WTC11 (cell line): ENCODE measurements at regions not wholly inside any gene's neighbourhood (a gene's known extent, or its start where the extent isn't known, plus 50 kb on each side); places are given as distances from the start of the nearest gene placed in this dataset.

Source experiments
- ATAC-seq: fragments of 200-7000 bp; cut with Tn5 transposase; 2 replicates; pipeline ENCODE4 v1.10.0; 2021; ENCODE audit warnings: mild to moderate bottlenecking, moderate library complexity
- CTCF ChIA-PET: fragments of 300-600 bp; sonication (Branson Sonifier 250); formaldehyde crosslinking; loops from one replicate; lab custom pipeline; 2021; ENCODE audit warnings: antibody characterized with exemption; lab: Charles Lee
- POLR2A ChIA-PET: fragments of 350-600 bp; sonication (Branson Sonifier 250); formaldehyde crosslinking; loops from one replicate; lab custom pipeline; 2021; ENCODE audit warnings: antibody characterized with exemption; lab: Charles Lee
- DNase-seq: peaks from one replicate; pipeline ENCODE4 v3.0.0; 2021; ENCODE audit warnings: low spot score
- H3K27ac Mint-ChIP-seq: 2 replicates; pipeline ENCODE4 v1.8.0; 2021; ENCODE audit warnings: mixed read lengths
- H3K27me3 Mint-ChIP-seq: 2 replicates; pipeline ENCODE4 v1.8.0; 2021; ENCODE audit warnings: low read depth, mild to moderate bottlenecking, moderate library complexity, mixed read lengths
- H3K36me3 Mint-ChIP-seq: 2 replicates; pipeline ENCODE4 v1.8.0; 2021; ENCODE audit warnings: mixed read lengths
- H3K4me1 Mint-ChIP-seq: 2 replicates; pipeline ENCODE4 v1.8.0; 2022; ENCODE audit warnings: mixed read lengths
- H3K4me3 Mint-ChIP-seq: 2 replicates; pipeline ENCODE4 v1.8.0; 2021; ENCODE audit warnings: mild to moderate bottlenecking, moderate library complexity, mixed read lengths
- H3K9me3 Mint-ChIP-seq: 2 replicates; pipeline ENCODE4 v1.8.0; 2021; ENCODE audit warnings: mixed read lengths
- ELF4 ChIP-seq: sonication (generic); formaldehyde crosslinking; IDR thresholded peaks from 2 replicates; pipeline ENCODE4 v1.8.1; 2022; ENCODE audit warnings: low read depth, mild to moderate bottlenecking, moderate library complexity, missing genetic modification reagents
- GABPB1 ChIP-seq: sonication (generic); formaldehyde crosslinking; IDR thresholded peaks from 2 replicates; pipeline ENCODE4 v1.8.1; 2023; ENCODE audit warnings: mild to moderate bottlenecking, missing genetic modification reagents
- GRHL2 ChIP-seq: fragments of 250-450 bp; sonication (Bioruptor Pico); IDR thresholded peaks from 2 replicates; pipeline ENCODE4 v1.8.0; 2022; ENCODE audit warnings: mild to moderate bottlenecking, moderate library complexity; ENCODE audit not compliant: insufficient replicate concordance, severe bottlenecking
- MAX ChIP-seq: sonication (generic); formaldehyde crosslinking; IDR thresholded peaks from 2 replicates; pipeline ENCODE4 v1.8.0; 2022; ENCODE audit warnings: mild to moderate bottlenecking, missing genetic modification reagents
- MLX ChIP-seq: sonication (generic); formaldehyde crosslinking; IDR thresholded peaks from 2 replicates; pipeline ENCODE4 v1.8.1; 2023; ENCODE audit warnings: mild to moderate bottlenecking, missing genetic modification reagents, moderate library complexity
- PRRX2 ChIP-seq: fragments of 250-450 bp; sonication (Bioruptor Pico); IDR thresholded peaks from 2 replicates; pipeline ENCODE4 v1.8.0; 2021; ENCODE audit warnings: mild to moderate bottlenecking
- RELA ChIP-seq: sonication (generic); formaldehyde crosslinking; IDR thresholded peaks from 2 replicates; pipeline ENCODE4 v1.8.1; 2022; ENCODE audit warnings: missing genetic modification reagents, mild to moderate bottlenecking, borderline replicate concordance
- SOX15 ChIP-seq: fragments of 250-450 bp; sonication (Bioruptor Pico); IDR thresholded peaks from 2 replicates; pipeline ENCODE4 v1.9.0; 2021; ENCODE audit warnings: mild to moderate bottlenecking
- SP1 ChIP-seq: sonication (generic); formaldehyde crosslinking; conservative IDR thresholded peaks from 2 replicates; pipeline ENCODE4 v1.8.1; 2022; ENCODE audit warnings: missing genetic modification reagents
- TCF7 ChIP-seq: sonication (generic); formaldehyde crosslinking; IDR thresholded peaks from 2 replicates; pipeline ENCODE4 v1.8.0; 2022; ENCODE audit warnings: mild to moderate bottlenecking, low read depth, missing genetic modification reagents, moderate library complexity
- TEAD4 ChIP-seq: sonication (generic); formaldehyde crosslinking; IDR thresholded peaks from 2 replicates; pipeline ENCODE4 v1.8.0; 2022; ENCODE audit warnings: mild to moderate bottlenecking, missing genetic modification reagents
- ZNF219 ChIP-seq: sonication (generic); formaldehyde crosslinking; IDR thresholded peaks from 2 replicates; pipeline ENCODE4 v1.8.0; 2023; ENCODE audit warnings: missing genetic modification reagents, mild to moderate bottlenecking, borderline replicate concordance
- ZNF263 ChIP-seq: sonication (generic); formaldehyde crosslinking; IDR thresholded peaks from 2 replicates; pipeline ENCODE4 v1.8.1; 2022; ENCODE audit warnings: low read depth, mild to moderate bottlenecking, moderate library complexity, missing genetic modification reagents
- TF ChIP-seq, protein P1 (sequence below): fragments of 250-450 bp; sonication (Bioruptor Pico); conservative IDR thresholded peaks from 2 replicates; pipeline ENCODE4 v1.9.0; 2021; ENCODE audit warnings: mild to moderate bottlenecking
- TF ChIP-seq, protein P2 (sequence below): sonication (generic); formaldehyde crosslinking; IDR thresholded peaks from 2 replicates; pipeline ENCODE4 v1.8.0; 2023; ENCODE audit warnings: mild to moderate bottlenecking, missing genetic modification reagents
- TF ChIP-seq, protein P3 (sequence below): sonication (generic); formaldehyde crosslinking; IDR thresholded peaks from 2 replicates; pipeline ENCODE4 v1.8.1; 2022; ENCODE audit warnings: low read depth, missing genetic modification reagents, borderline replicate concordance
- TF ChIP-seq, protein P4 (sequence below): sonication (generic); formaldehyde crosslinking; IDR thresholded peaks from 2 replicates; pipeline ENCODE4 v1.8.1; 2023; ENCODE audit warnings: mild to moderate bottlenecking, missing genetic modification reagents

- no peak for TF ChIP-seq ZNF263 (CRISPR knock-in tag)
Measured at GRCh38 chr2:238743243-238744065, 104.4 kb upstream of the TWIST2 start (continued).

DNA sequence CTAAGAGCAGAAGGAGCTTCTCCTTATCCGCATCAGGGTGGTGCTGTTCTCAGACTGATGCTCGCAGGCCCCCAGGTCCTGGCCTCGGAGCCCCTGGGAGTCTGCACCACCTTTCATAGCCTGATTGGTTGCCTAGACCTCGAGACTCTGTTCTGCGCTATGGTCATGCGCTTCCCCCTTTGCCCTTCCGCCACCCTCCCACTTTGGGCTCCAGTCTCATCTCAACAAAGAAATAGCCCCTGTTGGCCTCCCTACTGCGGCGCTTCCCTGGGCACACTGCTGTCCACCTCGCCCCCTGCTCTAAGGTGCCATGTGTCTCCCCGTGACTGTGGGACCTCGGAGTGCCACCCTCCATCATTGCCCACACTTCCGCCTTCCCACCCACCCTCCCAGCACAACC is 102.9 kb upstream of the TWIST2 start:
- ATAC-seq (no peak), DNase-seq (no peak)
- ChIA-PET CTCF (no interaction called here), POLR2A (no interaction called here)
- Mint-ChIP-seq H3K36me3 (no peaks in the 10 kb centered on the region), H3K4me1 (no peaks in the 10 kb centered on the region), H3K4me3 (no peak overlapping the region), H3K27me3 (no peaks in the 10 kb centered on the region; the same call in 1 of the 2 replicates), H3K9me3 (peaks cover 35% of the 10 kb centered on the region), H3K27ac (no peak overlapping the region)
- TF ChIP-seq TCF7 (CRISPR knock-in tag) (no peak), GABPB1 (no peak), ELF4 (no peak), SP1 (no peak)
- TF ChIP-seq, protein P1, sequence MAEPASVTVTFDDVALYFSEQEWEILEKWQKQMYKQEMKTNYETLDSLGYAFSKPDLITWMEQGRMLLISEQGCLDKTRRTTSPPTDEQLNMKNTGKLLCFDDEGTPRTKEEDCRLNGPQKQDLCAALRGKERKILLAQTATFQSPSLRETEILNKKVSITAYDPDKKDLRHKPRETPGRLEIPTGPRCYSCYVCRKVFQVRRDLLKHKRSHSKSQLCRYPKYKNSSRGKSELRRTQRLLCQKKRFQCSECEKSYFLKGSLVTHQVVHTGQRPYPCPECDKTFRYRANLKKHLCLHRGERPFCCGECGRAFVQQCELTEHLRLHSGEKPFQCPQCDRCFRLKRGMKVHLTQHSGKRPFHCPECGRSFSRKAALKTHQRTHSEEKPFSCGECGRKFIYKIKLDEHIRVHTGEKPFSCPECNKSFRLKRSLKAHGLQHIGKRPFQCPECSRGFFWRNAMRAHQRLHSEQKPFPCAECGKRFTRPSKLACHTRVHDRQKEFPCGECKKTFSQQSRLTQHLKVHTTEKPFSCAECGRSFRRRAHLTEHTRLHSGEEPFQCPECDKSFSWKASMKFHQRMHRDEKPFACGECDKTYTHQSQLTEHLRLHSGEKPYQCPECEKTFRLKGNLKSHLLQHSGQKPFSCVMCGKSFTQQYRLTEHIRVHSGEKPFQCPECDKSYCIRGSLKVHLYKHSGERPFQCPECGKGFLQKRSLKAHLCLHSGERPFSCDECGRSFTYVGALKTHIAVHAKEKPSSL (CRISPR knock-in tag): no peak

DNA sequence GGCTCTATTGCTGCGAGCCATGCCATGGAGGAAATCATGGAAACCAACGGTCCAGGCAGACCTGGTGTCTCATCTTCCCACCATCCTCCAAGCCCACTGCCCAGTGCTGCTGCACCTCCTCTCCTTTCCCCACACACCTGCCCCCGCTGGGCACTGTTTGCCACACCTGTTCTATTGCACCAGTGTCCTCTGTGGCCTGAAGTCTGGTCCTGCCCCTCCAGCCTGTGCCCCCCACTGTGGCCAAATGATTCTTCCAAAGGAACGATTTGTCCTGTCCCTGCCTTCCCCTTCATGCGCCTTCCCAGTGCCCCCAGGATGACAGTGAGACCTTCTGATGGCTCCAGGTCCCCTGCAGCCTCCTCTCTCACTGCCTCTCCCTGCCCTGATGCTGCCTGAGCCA is 101.9 kb upstream of the TWIST2 start:
- Mint-ChIP-seq H3K4me1 (no peaks in the 10 kb centered on the region), H3K36me3 (no peaks in the 10 kb centered on the region), H3K9me3 (peaks cover 41% of the 10 kb centered on the region), H3K27me3 (no peaks in the 10 kb centered on the region; the same call in 1 of the 2 replicates), H3K4me3 (no peak overlapping the region), H3K27ac (no peak overlapping the region)
- DNase-seq (no peak), ATAC-seq (no peak)
- ChIA-PET POLR2A (no interaction called here), CTCF (no interaction called here)
- no peak for TF ChIP-seq SP1
- TF ChIP-seq ZNF219 (CRISPR knock-in tag): no peak
- TF ChIP-seq, protein P1 (CRISPR knock-in tag): no peak
- TF ChIP-seq TEAD4: no peak
- no peak for TF ChIP-seq RELA (CRISPR knock-in tag)
- TF ChIP-seq MLX (CRISPR knock-in tag): no peak
- TF ChIP-seq MAX (CRISPR knock-in tag): no peak

DNA sequence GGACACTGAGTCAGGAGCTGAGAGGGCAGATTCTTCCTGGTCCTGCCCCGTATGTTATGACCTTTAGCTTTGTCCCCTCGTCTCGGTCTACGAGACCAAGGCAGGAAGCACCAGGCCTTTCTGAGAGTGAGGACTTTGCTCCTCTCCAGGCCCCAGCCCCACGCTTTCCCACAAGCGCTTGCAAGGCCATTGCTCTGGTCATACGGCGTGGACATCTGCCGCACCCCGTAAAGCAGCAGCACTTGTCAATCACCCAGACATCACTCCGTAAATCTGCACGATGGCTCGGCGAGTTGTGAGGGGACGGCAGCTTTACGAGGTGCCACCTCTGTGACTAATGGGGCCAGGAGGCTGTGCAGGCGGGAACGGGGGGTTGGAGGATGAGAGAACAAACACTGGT is 100.8 kb upstream of the TWIST2 start:
- Mint-ChIP-seq H3K4me3 (no peak overlapping the region), H3K36me3 (no peaks in the 10 kb centered on the region), H3K27me3 (no peaks in the 10 kb centered on the region; the same call in 1 of the 2 replicates), H3K4me1 (no peaks in the 10 kb centered on the region), H3K9me3 (peaks cover 35% of the 10 kb centered on the region), H3K27ac (no peak overlapping the region)
- ChIA-PET CTCF (interaction anchor here (1.0 kb wide), 1 partner anchor 128 kb away, joined by 3 read pairs; no protein-coding TSS in a partner anchor), POLR2A (no interaction called here)
- ATAC-seq: no peak
- no peak for DNase-seq
- TF ChIP-seq, protein P2, sequence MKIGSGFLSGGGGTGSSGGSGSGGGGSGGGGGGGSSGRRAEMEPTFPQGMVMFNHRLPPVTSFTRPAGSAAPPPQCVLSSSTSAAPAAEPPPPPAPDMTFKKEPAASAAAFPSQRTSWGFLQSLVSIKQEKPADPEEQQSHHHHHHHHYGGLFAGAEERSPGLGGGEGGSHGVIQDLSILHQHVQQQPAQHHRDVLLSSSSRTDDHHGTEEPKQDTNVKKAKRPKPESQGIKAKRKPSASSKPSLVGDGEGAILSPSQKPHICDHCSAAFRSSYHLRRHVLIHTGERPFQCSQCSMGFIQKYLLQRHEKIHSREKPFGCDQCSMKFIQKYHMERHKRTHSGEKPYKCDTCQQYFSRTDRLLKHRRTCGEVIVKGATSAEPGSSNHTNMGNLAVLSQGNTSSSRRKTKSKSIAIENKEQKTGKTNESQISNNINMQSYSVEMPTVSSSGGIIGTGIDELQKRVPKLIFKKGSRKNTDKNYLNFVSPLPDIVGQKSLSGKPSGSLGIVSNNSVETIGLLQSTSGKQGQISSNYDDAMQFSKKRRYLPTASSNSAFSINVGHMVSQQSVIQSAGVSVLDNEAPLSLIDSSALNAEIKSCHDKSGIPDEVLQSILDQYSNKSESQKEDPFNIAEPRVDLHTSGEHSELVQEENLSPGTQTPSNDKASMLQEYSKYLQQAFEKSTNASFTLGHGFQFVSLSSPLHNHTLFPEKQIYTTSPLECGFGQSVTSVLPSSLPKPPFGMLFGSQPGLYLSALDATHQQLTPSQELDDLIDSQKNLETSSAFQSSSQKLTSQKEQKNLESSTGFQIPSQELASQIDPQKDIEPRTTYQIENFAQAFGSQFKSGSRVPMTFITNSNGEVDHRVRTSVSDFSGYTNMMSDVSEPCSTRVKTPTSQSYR (CRISPR knock-in tag): no peak
- TF ChIP-seq SOX15 (CRISPR knock-in tag) (no peak), GRHL2 (CRISPR knock-in tag) (no peak), RELA (CRISPR knock-in tag) (no peak), PRRX2 (no peak)
- TF ChIP-seq, protein P3, sequence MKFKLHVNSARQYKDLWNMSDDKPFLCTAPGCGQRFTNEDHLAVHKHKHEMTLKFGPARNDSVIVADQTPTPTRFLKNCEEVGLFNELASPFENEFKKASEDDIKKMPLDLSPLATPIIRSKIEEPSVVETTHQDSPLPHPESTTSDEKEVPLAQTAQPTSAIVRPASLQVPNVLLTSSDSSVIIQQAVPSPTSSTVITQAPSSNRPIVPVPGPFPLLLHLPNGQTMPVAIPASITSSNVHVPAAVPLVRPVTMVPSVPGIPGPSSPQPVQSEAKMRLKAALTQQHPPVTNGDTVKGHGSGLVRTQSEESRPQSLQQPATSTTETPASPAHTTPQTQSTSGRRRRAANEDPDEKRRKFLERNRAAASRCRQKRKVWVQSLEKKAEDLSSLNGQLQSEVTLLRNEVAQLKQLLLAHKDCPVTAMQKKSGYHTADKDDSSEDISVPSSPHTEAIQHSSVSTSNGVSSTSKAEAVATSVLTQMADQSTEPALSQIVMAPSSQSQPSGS: no peak
- TF ChIP-seq, protein P4, sequence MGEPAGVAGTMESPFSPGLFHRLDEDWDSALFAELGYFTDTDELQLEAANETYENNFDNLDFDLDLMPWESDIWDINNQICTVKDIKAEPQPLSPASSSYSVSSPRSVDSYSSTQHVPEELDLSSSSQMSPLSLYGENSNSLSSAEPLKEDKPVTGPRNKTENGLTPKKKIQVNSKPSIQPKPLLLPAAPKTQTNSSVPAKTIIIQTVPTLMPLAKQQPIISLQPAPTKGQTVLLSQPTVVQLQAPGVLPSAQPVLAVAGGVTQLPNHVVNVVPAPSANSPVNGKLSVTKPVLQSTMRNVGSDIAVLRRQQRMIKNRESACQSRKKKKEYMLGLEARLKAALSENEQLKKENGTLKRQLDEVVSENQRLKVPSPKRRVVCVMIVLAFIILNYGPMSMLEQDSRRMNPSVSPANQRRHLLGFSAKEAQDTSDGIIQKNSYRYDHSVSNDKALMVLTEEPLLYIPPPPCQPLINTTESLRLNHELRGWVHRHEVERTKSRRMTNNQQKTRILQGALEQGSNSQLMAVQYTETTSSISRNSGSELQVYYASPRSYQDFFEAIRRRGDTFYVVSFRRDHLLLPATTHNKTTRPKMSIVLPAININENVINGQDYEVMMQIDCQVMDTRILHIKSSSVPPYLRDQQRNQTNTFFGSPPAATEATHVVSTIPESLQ: no peak
